ENCODE measurements at regions not wholly inside any gene's neighbourhood (a gene's known extent, or its start where the extent isn't known, plus 50 kb on each side); places are given as distances from the start of the nearest gene placed in this dataset.

DNA sequence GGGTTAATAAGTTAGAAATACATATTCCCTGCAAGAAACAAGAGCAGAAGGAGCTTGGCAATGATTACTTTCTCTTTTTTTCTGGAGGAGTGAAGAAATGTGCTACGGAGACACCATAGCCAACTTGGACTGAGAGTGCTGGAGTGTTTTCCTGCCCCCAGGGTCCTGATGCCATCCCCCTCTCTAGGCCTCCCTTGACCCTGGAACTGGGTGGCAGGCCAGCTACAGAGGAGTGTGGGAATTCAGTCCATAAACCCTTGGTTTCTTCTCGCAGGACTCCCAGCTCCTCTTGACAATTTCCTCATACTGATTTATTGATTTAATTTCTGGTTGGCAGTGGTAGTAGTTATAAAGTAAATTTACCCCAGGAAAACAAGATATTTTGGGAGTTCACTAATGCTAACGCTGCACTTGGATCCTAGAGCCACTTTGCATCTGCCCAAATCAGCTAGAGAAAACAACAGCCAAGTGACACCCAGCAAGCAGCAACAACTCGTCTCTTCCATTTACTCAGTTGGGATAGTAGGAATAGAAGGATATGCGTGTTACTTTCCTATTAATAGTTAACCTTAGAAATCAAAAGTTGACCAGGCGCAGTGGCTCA lies 76.4 kb upstream of the CELF2 start:
- no peak overlapping the region for H3K27ac ChIP-seq
- no peaks in the 10 kb centered on the region for H3K79me2 ChIP-seq (ENCODE audit: low read depth)
- no peaks in the 10 kb centered on the region for H3F3A ChIP-seq (ENCODE audit: low read depth)
- Mint-ChIP-seq H3K9me3 (peaks cover 31% of the 10 kb centered on the region), H3K36me3 (peaks cover 6% of the 10 kb centered on the region), H3K4me3 (no peak overlapping the region), H3K27me3 (ENCODE audit: insufficient read depth, low read depth) (peaks cover 8% of the 10 kb centered on the region), H3K27ac (no peak overlapping the region), H3K4me1 (no peaks in the 10 kb centered on the region)
- no peaks in the 10 kb centered on the region for H3K36me3 ChIP-seq
- no peaks in the 10 kb centered on the region for H3K27me3 ChIP-seq
- no peak overlapping the region for H3K4me2 ChIP-seq
- TF ChIP-seq, protein P1, sequence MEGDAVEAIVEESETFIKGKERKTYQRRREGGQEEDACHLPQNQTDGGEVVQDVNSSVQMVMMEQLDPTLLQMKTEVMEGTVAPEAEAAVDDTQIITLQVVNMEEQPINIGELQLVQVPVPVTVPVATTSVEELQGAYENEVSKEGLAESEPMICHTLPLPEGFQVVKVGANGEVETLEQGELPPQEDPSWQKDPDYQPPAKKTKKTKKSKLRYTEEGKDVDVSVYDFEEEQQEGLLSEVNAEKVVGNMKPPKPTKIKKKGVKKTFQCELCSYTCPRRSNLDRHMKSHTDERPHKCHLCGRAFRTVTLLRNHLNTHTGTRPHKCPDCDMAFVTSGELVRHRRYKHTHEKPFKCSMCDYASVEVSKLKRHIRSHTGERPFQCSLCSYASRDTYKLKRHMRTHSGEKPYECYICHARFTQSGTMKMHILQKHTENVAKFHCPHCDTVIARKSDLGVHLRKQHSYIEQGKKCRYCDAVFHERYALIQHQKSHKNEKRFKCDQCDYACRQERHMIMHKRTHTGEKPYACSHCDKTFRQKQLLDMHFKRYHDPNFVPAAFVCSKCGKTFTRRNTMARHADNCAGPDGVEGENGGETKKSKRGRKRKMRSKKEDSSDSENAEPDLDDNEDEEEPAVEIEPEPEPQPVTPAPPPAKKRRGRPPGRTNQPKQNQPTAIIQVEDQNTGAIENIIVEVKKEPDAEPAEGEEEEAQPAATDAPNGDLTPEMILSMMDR (IDR thresholded peaks at IDR 0.05), result no peak
- TF ChIP-seq EZH2phosphoT487 (IDR thresholded peaks at IDR 0.05) (no peak), EZH2 (IDR thresholded peaks at IDR 0.05) (no peak)
- no peak overlapping the region for H3K9ac ChIP-seq
- no peak overlapping the region for H3K4me3 ChIP-seq
- H4K20me1 ChIP-seq (ENCODE audit: low read depth), result no peaks in the 10 kb centered on the region
- no peak for DNase-seq (ENCODE audit: low spot score)
- H2AFZ ChIP-seq (replicated peaks), result no peak overlapping the region
- no peaks in the 10 kb centered on the region for H3K9me3 ChIP-seq (ENCODE audit: low read depth)
- H3K4me1 ChIP-seq, result no peaks in the 10 kb centered on the region

DNA sequence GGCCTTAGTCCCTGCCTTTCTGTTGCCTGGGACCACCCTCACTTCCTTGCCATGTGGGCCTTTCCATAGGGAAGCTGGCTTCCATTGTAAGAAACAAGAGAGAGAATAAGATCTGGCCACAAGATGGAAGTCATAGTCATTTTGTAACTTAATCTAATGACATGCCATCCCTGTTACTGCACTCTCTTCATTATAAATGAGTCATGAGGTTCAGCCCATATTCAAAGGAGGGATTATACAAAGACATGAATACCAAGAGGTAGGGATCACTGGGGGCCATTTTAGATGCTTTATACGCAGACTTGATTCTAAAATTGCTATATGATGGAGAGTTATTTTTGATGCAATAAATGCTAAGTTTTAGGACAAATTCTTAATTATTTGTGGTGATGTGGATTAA lies 75.2 kb upstream of the CELF2 start:
- H3K79me2 ChIP-seq (ENCODE audit: low read depth), result no peaks in the 10 kb centered on the region
- no peak overlapping the region for H2AFZ ChIP-seq (replicated peaks)
- no peaks in the 10 kb centered on the region for H3F3A ChIP-seq (ENCODE audit: low read depth)
- H3K27ac Mint-ChIP-seq, result no peak overlapping the region
- H3K4me3 Mint-ChIP-seq, result no peak overlapping the region
- no peak overlapping the region for H3K9ac ChIP-seq
- no peak overlapping the region for H3K4me2 ChIP-seq
- H3K36me3 ChIP-seq, result no peaks in the 10 kb centered on the region
- H3K27ac ChIP-seq, result no peak overlapping the region
- no peaks in the 10 kb centered on the region for H4K20me1 ChIP-seq (ENCODE audit: low read depth)
- no peak overlapping the region for H3K4me3 ChIP-seq
- H3K9me3 Mint-ChIP-seq, result peaks cover 31% of the 10 kb centered on the region
- peaks cover 7% of the 10 kb centered on the region for H3K27me3 Mint-ChIP-seq (ENCODE audit: insufficient read depth, low read depth)
- TF ChIP-seq EZH2phosphoT487 (IDR thresholded peaks at IDR 0.05) (no peak), EZH2 (IDR thresholded peaks at IDR 0.05) (no peak)
- TF ChIP-seq, protein P1 (IDR thresholded peaks at IDR 0.05), result no peak
- no peaks in the 10 kb centered on the region for H3K27me3 ChIP-seq
- no peaks in the 10 kb centered on the region for H3K4me1 Mint-ChIP-seq
- no peak for DNase-seq (ENCODE audit: low spot score)
- peaks cover 6% of the 10 kb centered on the region for H3K36me3 Mint-ChIP-seq
- no peaks in the 10 kb centered on the region for H3K4me1 ChIP-seq
- no peaks in the 10 kb centered on the region for H3K9me3 ChIP-seq (ENCODE audit: low read depth)

DNA sequence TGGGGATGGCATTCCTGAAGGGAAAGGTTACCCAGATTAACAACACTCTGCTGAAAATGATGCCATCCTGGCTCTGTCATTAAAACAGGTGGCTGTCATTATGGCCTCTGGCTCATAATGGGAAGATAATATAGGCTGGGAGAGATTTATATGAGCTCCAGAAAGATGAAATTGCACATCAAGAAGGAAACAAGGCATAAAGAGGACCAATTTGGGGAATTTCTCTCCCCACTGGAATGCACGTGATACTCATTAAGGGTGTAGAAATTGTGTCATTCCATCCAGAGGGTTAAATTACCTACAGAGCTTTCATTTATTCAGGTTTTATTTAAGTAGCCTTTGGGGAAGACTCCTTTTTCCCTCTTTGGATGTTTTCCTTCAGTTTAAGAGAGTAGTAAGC lies 71.6 kb upstream of the CELF2 start:
- no peak for DNase-seq (ENCODE audit: low spot score)

More for the DNA sequence above, 71.6 kb upstream of the CELF2 start:
- no peaks in the 10 kb centered on the region for H3K4me1 ChIP-seq
- H3K4me1 Mint-ChIP-seq, result no peaks in the 10 kb centered on the region
- H4K20me1 ChIP-seq (ENCODE audit: low read depth), result no peaks in the 10 kb centered on the region
- no peak overlapping the region for H3K4me2 ChIP-seq
- no peak overlapping the region for H3K4me3 Mint-ChIP-seq
- H3K9ac ChIP-seq, result no peak overlapping the region
- H3K36me3 ChIP-seq, result no peaks in the 10 kb centered on the region
- peaks cover 7% of the 10 kb centered on the region for H3K27me3 Mint-ChIP-seq (ENCODE audit: insufficient read depth, low read depth)
- H3K36me3 Mint-ChIP-seq, result peaks cover 6% of the 10 kb centered on the region
- H3K27me3 ChIP-seq, result no peaks in the 10 kb centered on the region
- no peaks in the 10 kb centered on the region for H3F3A ChIP-seq (ENCODE audit: low read depth)
- H2AFZ ChIP-seq (replicated peaks), result no peak overlapping the region
- H3K9me3 ChIP-seq (ENCODE audit: low read depth), result no peaks in the 10 kb centered on the region
- H3K9me3 Mint-ChIP-seq, result peaks cover 25% of the 10 kb centered on the region
- TF ChIP-seq, protein P1 (IDR thresholded peaks at IDR 0.05), result no peak
- no peak for TF ChIP-seq EZH2phosphoT487 (IDR thresholded peaks at IDR 0.05)
- no peak for TF ChIP-seq EZH2 (IDR thresholded peaks at IDR 0.05)
- H3K79me2 ChIP-seq (ENCODE audit: low read depth), result no peaks in the 10 kb centered on the region
- H3K4me3 ChIP-seq, result no peak overlapping the region
- H3K27ac Mint-ChIP-seq, result no peak overlapping the region
- H3K27ac ChIP-seq, result no peak overlapping the region

Data from neural progenitor cell (in vitro differentiated cells).